ENCODE measurements at regions not wholly inside any gene's neighbourhood (a gene's known extent, or its start where the extent isn't known, plus 50 kb on each side); places are given as distances from the start of the nearest gene placed in this dataset.

DNA sequence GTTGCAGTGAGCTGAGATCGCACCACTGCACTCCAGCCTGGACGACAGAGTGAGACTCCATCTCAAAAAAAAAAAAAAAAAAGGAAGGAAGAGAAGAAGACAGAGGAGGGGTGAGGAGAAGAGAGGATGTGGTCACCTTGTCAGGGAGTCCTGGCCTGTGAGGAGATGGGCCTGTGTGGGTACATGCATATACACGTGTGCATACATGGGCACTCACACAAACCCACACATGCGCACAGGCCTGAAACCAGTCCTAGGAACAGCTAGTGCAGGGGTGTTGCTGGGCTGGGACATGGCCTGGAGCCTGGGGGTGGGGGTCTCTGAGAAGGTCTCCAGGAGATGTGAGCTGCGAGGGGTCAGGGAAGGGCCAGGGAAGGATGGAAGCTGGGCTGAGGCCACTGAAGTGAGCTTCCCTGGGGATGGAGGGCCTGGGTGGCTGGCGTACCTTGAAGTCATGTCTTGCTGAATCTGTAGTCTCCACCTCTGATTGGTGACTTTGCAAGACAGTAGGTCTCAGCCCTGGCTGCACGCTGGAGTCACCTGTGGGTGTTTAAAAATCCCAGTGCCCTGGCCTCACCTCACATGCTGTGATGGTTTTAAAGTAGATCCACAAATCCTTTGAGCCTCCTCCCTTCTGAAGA lies 72.4 kb downstream of the MRM1 start:
- WGBS, result 90% methylated on average over 7 of the region's 7 CpGs
- H3K14ac ChIP-seq (ENCODE audit: low read length in 2 of 2), result no peak overlapping the region

GRCh38 chr17:36674278-36674650 lies 72.9 kb downstream of the MRM1 start:
- Histone ChIP-seq H3K9me3 (ENCODE audit: control insufficient read depth, low read length) (no peaks in the 10 kb centered on the region), H2AFZ (ENCODE audit: low read depth, low read length) (no peak overlapping the region), H2BK5ac (ENCODE audit: low read depth, low read length, poor library complexity, severe bottlenecking) (no peak overlapping the region), H3K9ac (ENCODE audit: low read length) (no peak overlapping the region), H4K91ac (ENCODE audit: low read length) (no peak overlapping the region), H4K8ac (ENCODE audit: low read length) (no peak overlapping the region), H3K79me1 (replicated peaks; ENCODE audit: low read length, poor library complexity, severe bottlenecking) (no peaks in the 10 kb centered on the region), H3K4me2 (ENCODE audit: low read length, poor library complexity, severe bottlenecking) (no peak overlapping the region), H2AK5ac (ENCODE audit: low read length, severe bottlenecking) (no peak overlapping the region), H3K4me3 (ENCODE audit: insufficient read depth in 1 of 2, low read depth in 1 of 2, low read length in 2 of 2) (no peak overlapping the region), H3K18ac (ENCODE audit: low read depth in 1 of 2, low read length in 2 of 2) (no peak overlapping the region), H3K36me3 (ENCODE audit: control insufficient read depth in 1 of 2, insufficient read depth in 2 of 2, low read depth in 1 of 2, low read length in 2 of 2) (no peaks in the 10 kb centered on the region), H2BK12ac (ENCODE audit: low read length in 2 of 2) (no peak overlapping the region), H2BK15ac (ENCODE audit: low read depth, poor library complexity, severe bottlenecking) (no peak overlapping the region), H3K23ac (ENCODE audit: low read length in 2 of 2) (no peak overlapping the region), H3K14ac (ENCODE audit: low read length in 2 of 2) (no peak overlapping the region), H3K4ac (ENCODE audit: low read depth in 1 of 2, low read length in 2 of 2) (no peak overlapping the region), H3K27me3 (ENCODE audit: control insufficient read depth in 1 of 2, insufficient read depth in 1 of 2, low read length in 2 of 2) (peaks cover 53 to 58% of the 10 kb centered on the region in 2 experiments), H3K27ac (ENCODE audit: low read length, poor library complexity, severe bottlenecking) (no peak overlapping the region), H2BK120ac (ENCODE audit: low read depth, low read length) (no peak overlapping the region), H3K4me1 (ENCODE audit: control insufficient read depth, insufficient read depth, low read depth, low read length) (no peaks in the 10 kb centered on the region)
- 79% methylated on average over 2 of the region's 4 CpGs for WGBS
- DNase-seq, result no peak

More for the DNA sequence above, 72.4 kb downstream of the MRM1 start:
- Histone ChIP-seq H3K4me1 (ENCODE audit: control insufficient read depth, insufficient read depth, low read depth, low read length) (no peaks in the 10 kb centered on the region), H4K91ac (ENCODE audit: low read length) (no peak overlapping the region), H2BK120ac (ENCODE audit: low read depth, low read length) (no peak overlapping the region), H4K8ac (ENCODE audit: low read length) (no peak overlapping the region), H3K9ac (ENCODE audit: low read length) (no peak overlapping the region), H3K36me3 (ENCODE audit: control insufficient read depth in 1 of 2, insufficient read depth in 2 of 2, low read depth in 1 of 2, low read length in 2 of 2) (no peaks in the 10 kb centered on the region), H3K4me3 (ENCODE audit: insufficient read depth in 1 of 2, low read depth in 1 of 2, low read length in 2 of 2) (no peak overlapping the region), H3K9me3 (ENCODE audit: control insufficient read depth, low read length) (no peaks in the 10 kb centered on the region), H3K4ac (ENCODE audit: low read depth in 1 of 2, low read length in 2 of 2) (no peak overlapping the region), H2AFZ (ENCODE audit: low read depth, low read length) (no peak overlapping the region), H3K79me1 (replicated peaks; ENCODE audit: low read length, poor library complexity, severe bottlenecking) (no peaks in the 10 kb centered on the region), H2BK5ac (ENCODE audit: low read depth, low read length, poor library complexity, severe bottlenecking) (no peak overlapping the region), H3K27me3 (ENCODE audit: control insufficient read depth in 1 of 2, insufficient read depth in 1 of 2, low read length in 2 of 2) (peaks cover 52 to 54% of the 10 kb centered on the region in 2 experiments), H2BK12ac (ENCODE audit: low read length in 2 of 2) (no peak overlapping the region), H3K27ac (ENCODE audit: low read length, poor library complexity, severe bottlenecking) (no peak overlapping the region), H3K4me2 (ENCODE audit: low read length, poor library complexity, severe bottlenecking) (no peak overlapping the region), H3K23ac (ENCODE audit: low read length in 2 of 2) (no peak overlapping the region), H3K18ac (ENCODE audit: low read depth in 1 of 2, low read length in 2 of 2) (no peak overlapping the region), H2BK15ac (ENCODE audit: low read depth, poor library complexity, severe bottlenecking) (no peak overlapping the region), H2AK5ac (ENCODE audit: low read length, severe bottlenecking) (no peak overlapping the region)
- DNase-seq, result no peak

DNA sequence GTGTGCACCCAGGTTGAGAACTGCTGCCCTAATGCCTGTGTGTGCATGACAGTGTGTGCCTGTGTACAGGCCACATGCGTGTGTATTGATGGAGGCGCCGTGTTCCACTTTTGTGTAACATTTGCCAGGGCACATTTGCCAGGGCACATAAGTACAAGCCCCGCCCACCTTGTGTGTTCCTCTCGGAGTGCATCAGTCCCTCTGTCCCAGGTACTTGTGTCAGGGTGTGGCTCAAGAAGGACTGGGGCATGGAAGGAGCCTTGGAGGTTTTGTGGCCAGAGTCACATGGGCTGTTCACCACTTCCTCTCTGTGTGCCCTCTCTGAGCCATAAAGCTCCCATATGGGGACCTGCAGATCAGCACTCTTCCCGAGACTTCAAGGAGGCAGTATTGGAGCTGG lies 73.9 kb downstream of the MRM1 start:
- no peak for DNase-seq
- Histone ChIP-seq H4K91ac (ENCODE audit: low read length) (no peak overlapping the region), H2AFZ (ENCODE audit: low read depth, low read length) (no peak overlapping the region), H4K8ac (ENCODE audit: low read length) (no peak overlapping the region), H3K4me3 (ENCODE audit: insufficient read depth in 1 of 2, low read depth in 1 of 2, low read length in 2 of 2) (no peak overlapping the region), H3K23ac (ENCODE audit: low read length in 2 of 2) (no peak overlapping the region), H3K27ac (ENCODE audit: low read length, poor library complexity, severe bottlenecking) (no peak overlapping the region), H3K4me2 (ENCODE audit: low read length, poor library complexity, severe bottlenecking) (no peak overlapping the region), H3K4me1 (ENCODE audit: control insufficient read depth, insufficient read depth, low read depth, low read length) (no peaks in the 10 kb centered on the region), H3K4ac (ENCODE audit: low read depth in 1 of 2, low read length in 2 of 2) (no peak overlapping the region), H2BK15ac (ENCODE audit: low read depth, poor library complexity, severe bottlenecking) (no peak overlapping the region), H3K14ac (ENCODE audit: low read length in 2 of 2) (no peak overlapping the region), H3K9ac (ENCODE audit: low read length) (no peak overlapping the region), H2AK5ac (ENCODE audit: low read length, severe bottlenecking) (no peak overlapping the region), H3K36me3 (ENCODE audit: control insufficient read depth in 1 of 2, insufficient read depth in 2 of 2, low read depth in 1 of 2, low read length in 2 of 2) (no peaks in the 10 kb centered on the region), H2BK12ac (ENCODE audit: low read length in 2 of 2) (no peak overlapping the region), H3K9me3 (ENCODE audit: control insufficient read depth, low read length) (no peaks in the 10 kb centered on the region), H3K79me1 (replicated peaks; ENCODE audit: low read length, poor library complexity, severe bottlenecking) (no peaks in the 10 kb centered on the region), H3K27me3 (ENCODE audit: control insufficient read depth in 1 of 2, insufficient read depth in 1 of 2, low read length in 2 of 2) (peaks cover 49 to 62% of the 10 kb centered on the region in 2 experiments), H3K18ac (ENCODE audit: low read depth in 1 of 2, low read length in 2 of 2) (no peak overlapping the region), H2BK120ac (ENCODE audit: low read depth, low read length) (no peak overlapping the region), H2BK5ac (ENCODE audit: low read depth, low read length, poor library complexity, severe bottlenecking) (no peak overlapping the region)
- WGBS, result 67% methylated on average over 6 of the region's 6 CpGs

GRCh38 chr17:36675786-36676185 lies 74.4 kb downstream of the MRM1 start:
- H3K4me3 ChIP-seq (ENCODE audit: insufficient read depth in 1 of 2, low read depth in 1 of 2, low read length in 2 of 2), result no peak overlapping the region
- no peak overlapping the region for H2AFZ ChIP-seq (ENCODE audit: low read depth, low read length)
- H2BK12ac ChIP-seq (ENCODE audit: low read length in 2 of 2), result no peak overlapping the region
- no peak overlapping the region for H3K9ac ChIP-seq (ENCODE audit: low read length)
- H3K27me3 ChIP-seq (ENCODE audit: control insufficient read depth in 1 of 2, insufficient read depth in 1 of 2, low read length in 2 of 2), result peaks cover 48 to 58% of the 10 kb centered on the region in 2 experiments
- no peak overlapping the region for H2AK5ac ChIP-seq (ENCODE audit: low read length, severe bottlenecking)
- H3K18ac ChIP-seq (ENCODE audit: low read depth in 1 of 2, low read length in 2 of 2), result no peak overlapping the region
- no peak overlapping the region for H3K14ac ChIP-seq (ENCODE audit: low read length in 2 of 2)
- H2BK5ac ChIP-seq (ENCODE audit: low read depth, low read length, poor library complexity, severe bottlenecking), result no peak overlapping the region
- H3K4me2 ChIP-seq (ENCODE audit: low read length, poor library complexity, severe bottlenecking), result no peak overlapping the region
- H3K4ac ChIP-seq (ENCODE audit: low read depth in 1 of 2, low read length in 2 of 2), result no peak overlapping the region
- no peak overlapping the region for H3K23ac ChIP-seq (ENCODE audit: low read length in 2 of 2)
- no peak overlapping the region for H3K27ac ChIP-seq (ENCODE audit: low read length, poor library complexity, severe bottlenecking)
- no peak overlapping the region for H4K8ac ChIP-seq (ENCODE audit: low read length)
- no peak overlapping the region for H2BK120ac ChIP-seq (ENCODE audit: low read depth, low read length)
- no peaks in the 10 kb centered on the region for H3K9me3 ChIP-seq (ENCODE audit: control insufficient read depth, low read length)
- no peak overlapping the region for H2BK15ac ChIP-seq (ENCODE audit: low read depth, poor library complexity, severe bottlenecking)
- no peaks in the 10 kb centered on the region for H3K79me1 ChIP-seq (replicated peaks; ENCODE audit: low read length, poor library complexity, severe bottlenecking)
- 70% methylated on average over 2 of the region's 2 CpGs for WGBS
- H3K4me1 ChIP-seq (ENCODE audit: control insufficient read depth, insufficient read depth, low read depth, low read length), result no peaks in the 10 kb centered on the region
- no peaks in the 10 kb centered on the region for H3K36me3 ChIP-seq (ENCODE audit: control insufficient read depth in 1 of 2, insufficient read depth in 2 of 2, low read depth in 1 of 2, low read length in 2 of 2)
- no peak overlapping the region for H4K91ac ChIP-seq (ENCODE audit: low read length)
- DNase-seq, result no peak
